Mononuclear cell (primary cell): ENCODE measurements at regions not wholly inside any gene's neighbourhood (a gene's known extent, or its start where the extent isn't known, plus 50 kb on each side); places are given as distances from the start of the nearest gene placed in this dataset.

ENCODE experiments used
- H3K27me3 ChIP-seq: 2 replicates; pipeline ENCODE4 v1.6.0; 2011; ENCODE audit warnings: low read length, control low read depth; ENCODE audit not compliant: insufficient read depth
- H3K4me1 ChIP-seq: 2 replicates; pipeline ENCODE4 v1.5.1; 2011; ENCODE audit warnings: mild to moderate bottlenecking, low read length, control low read depth; ENCODE audit not compliant: insufficient read depth
- H3K4me3 ChIP-seq: 2 replicates; pipeline ENCODE4 v1.5.1; 2011; ENCODE audit warnings: mild to moderate bottlenecking, low read length, moderate library complexity
- H3K9me3 ChIP-seq: 2 replicates; pipeline ENCODE4 v1.5.1; 2011; ENCODE audit warnings: low read depth, mild to moderate bottlenecking, control low read depth, low read length

GRCh38 chr15:98113327-98113726 lies 152.8 kb downstream of the ARRDC4 start:
- Histone ChIP-seq H3K4me3 (no peak overlapping the region), H3K4me1 (no peaks in the 10 kb centered on the region), H3K27me3 (no peaks in the 10 kb centered on the region), H3K9me3 (no peaks in the 10 kb centered on the region)

GRCh38 chr15:98120561-98120960 lies 160.1 kb downstream of the ARRDC4 start:
- H3K4me1 ChIP-seq, result no peaks in the 10 kb centered on the region
- H3K4me3 ChIP-seq, result no peak overlapping the region
- H3K27me3 ChIP-seq, result no peaks in the 10 kb centered on the region
- H3K9me3 ChIP-seq, result no peaks in the 10 kb centered on the region

GRCh38 chr15:98121536-98121935 lies 161.0 kb downstream of the ARRDC4 start:
- Histone ChIP-seq H3K27me3 (no peaks in the 10 kb centered on the region), H3K4me3 (no peak overlapping the region)

GRCh38 chr15:98121957-98122356 lies 161.5 kb downstream of the ARRDC4 start:
- H3K4me3 ChIP-seq, result no peak overlapping the region
- H3K9me3 ChIP-seq, result no peaks in the 10 kb centered on the region
- no peaks in the 10 kb centered on the region for H3K4me1 ChIP-seq
- H3K27me3 ChIP-seq, result no peaks in the 10 kb centered on the region

More at GRCh38 chr15:98121536-98121935, 161.0 kb downstream of the ARRDC4 start:
- no peaks in the 10 kb centered on the region for H3K9me3 ChIP-seq
- H3K4me1 ChIP-seq, result no peaks in the 10 kb centered on the region

- no peaks in the 10 kb centered on the region for H3K27me3 ChIP-seq
- no peak overlapping the region for H3K4me3 ChIP-seq
- H3K9me3 ChIP-seq, result no peaks in the 10 kb centered on the region
- H3K4me1 ChIP-seq, result no peaks in the 10 kb centered on the region
These were observed 162.8 kb downstream of the ARRDC4 start for GRCh38 chr15:98123297-98123696.

- Histone ChIP-seq H3K9me3 (no peaks in the 10 kb centered on the region), H3K4me1 (no peaks in the 10 kb centered on the region), H3K27me3 (no peaks in the 10 kb centered on the region), H3K4me3 (no peak overlapping the region)
These were observed 163.3 kb downstream of the ARRDC4 start for GRCh38 chr15:98123834-98124233.

GRCh38 chr15:98124581-98124980 lies 164.1 kb downstream of the ARRDC4 start:
- H3K4me1 ChIP-seq, result no peaks in the 10 kb centered on the region
- H3K4me3 ChIP-seq, result no peak overlapping the region
- no peaks in the 10 kb centered on the region for H3K9me3 ChIP-seq
- no peaks in the 10 kb centered on the region for H3K27me3 ChIP-seq

- Histone ChIP-seq H3K4me3 (no peak overlapping the region), H3K27me3 (no peaks in the 10 kb centered on the region), H3K4me1 (no peaks in the 10 kb centered on the region), H3K9me3 (no peaks in the 10 kb centered on the region)
These were observed 166.0 kb downstream of the ARRDC4 start for GRCh38 chr15:98126326-98127085.

- H3K9me3 ChIP-seq, result no peaks in the 10 kb centered on the region
- H3K27me3 ChIP-seq, result no peaks in the 10 kb centered on the region
- no peaks in the 10 kb centered on the region for H3K4me1 ChIP-seq
- H3K4me3 ChIP-seq, result no peak overlapping the region
These were observed 167.1 kb downstream of the ARRDC4 start for GRCh38 chr15:98127586-98127985.

- Histone ChIP-seq H3K4me3 (no peak overlapping the region), H3K27me3 (no peaks in the 10 kb centered on the region), H3K4me1 (no peaks in the 10 kb centered on the region), H3K9me3 (no peaks in the 10 kb centered on the region)
These were observed 171.4 kb downstream of the ARRDC4 start for GRCh38 chr15:98131924-98132323.

GRCh38 chr15:98134905-98135304 lies 174.4 kb downstream of the ARRDC4 start:
- Histone ChIP-seq H3K4me1 (no peaks in the 10 kb centered on the region), H3K27me3 (no peaks in the 10 kb centered on the region), H3K4me3 (no peak overlapping the region), H3K9me3 (no peaks in the 10 kb centered on the region)

- Histone ChIP-seq H3K9me3 (no peaks in the 10 kb centered on the region), H3K4me1 (no peaks in the 10 kb centered on the region), H3K4me3 (no peak overlapping the region), H3K27me3 (no peaks in the 10 kb centered on the region)
These were observed 178.4 kb downstream of the ARRDC4 start for GRCh38 chr15:98138910-98139309.

- no peaks in the 10 kb centered on the region for H3K27me3 ChIP-seq
- no peaks in the 10 kb centered on the region for H3K4me1 ChIP-seq
- H3K4me3 ChIP-seq, result no peak overlapping the region
- no peaks in the 10 kb centered on the region for H3K9me3 ChIP-seq
These were observed 178.8 kb downstream of the ARRDC4 start for GRCh38 chr15:98139337-98139736.

GRCh38 chr15:98142572-98142971 lies 182.1 kb downstream of the ARRDC4 start:
- Histone ChIP-seq H3K9me3 (no peaks in the 10 kb centered on the region), H3K4me3 (no peak overlapping the region), H3K27me3 (no peaks in the 10 kb centered on the region), H3K4me1 (peaks cover 5% of the 10 kb centered on the region)

- no peak overlapping the region for H3K4me3 ChIP-seq
- H3K27me3 ChIP-seq, result no peaks in the 10 kb centered on the region
- peaks cover 5% of the 10 kb centered on the region for H3K4me1 ChIP-seq
- no peaks in the 10 kb centered on the region for H3K9me3 ChIP-seq
These were observed 182.6 kb downstream of the ARRDC4 start for GRCh38 chr15:98143116-98143515.

- Histone ChIP-seq H3K4me1 (peaks cover 5% of the 10 kb centered on the region), H3K9me3 (no peaks in the 10 kb centered on the region), H3K27me3 (no peaks in the 10 kb centered on the region), H3K4me3 (no peak overlapping the region)
These were observed 183.9 kb downstream of the ARRDC4 start for GRCh38 chr15:98144388-98144787.
